ENCODE measurements at regions not wholly inside any gene's neighbourhood (a gene's known extent, or its start where the extent isn't known, plus 50 kb on each side); places are given as distances from the start of the nearest gene placed in this dataset.

DNA sequence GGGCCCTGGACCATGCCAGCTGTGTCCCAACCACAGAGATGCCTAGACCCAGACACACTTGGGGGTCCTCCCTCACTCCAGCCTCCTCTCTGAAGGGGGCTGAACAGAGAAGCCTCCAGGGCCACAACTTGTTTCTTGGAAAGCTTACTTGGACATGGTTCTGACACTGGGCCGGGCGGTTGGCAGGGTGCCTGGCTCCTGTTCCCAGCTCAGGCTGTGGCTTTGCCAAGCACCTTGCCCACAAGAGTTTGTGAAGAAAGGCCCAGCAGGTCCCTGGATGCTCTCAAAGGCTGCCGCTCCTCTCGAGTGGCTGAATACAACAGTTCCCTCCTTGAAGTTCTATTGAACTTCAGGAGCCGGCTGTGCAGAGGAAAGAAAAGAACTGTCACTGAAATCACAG is 181.6 kb downstream of the PTPN20 start:
- H3K4me1 ChIP-seq (ENCODE audit: insufficient read depth, low read length, poor library complexity, severe bottlenecking) = peaks cover 30% of the 10 kb centered on the region
- H3K4me2 ChIP-seq (ENCODE audit: low read depth, low read length, poor library complexity, severe bottlenecking) = no peak overlapping the region
- H3K4me3 ChIP-seq (ENCODE audit: low read length, poor library complexity, severe bottlenecking) = no peak overlapping the region
- no peaks in the 10 kb centered on the region for H4K20me1 ChIP-seq (ENCODE audit: insufficient read depth, low read length, poor library complexity, severe bottlenecking)
- no peak overlapping the region for H3K9ac ChIP-seq (ENCODE audit: low read depth, low read length, poor library complexity, severe bottlenecking)
- TF ChIP-seq, protein P1, sequence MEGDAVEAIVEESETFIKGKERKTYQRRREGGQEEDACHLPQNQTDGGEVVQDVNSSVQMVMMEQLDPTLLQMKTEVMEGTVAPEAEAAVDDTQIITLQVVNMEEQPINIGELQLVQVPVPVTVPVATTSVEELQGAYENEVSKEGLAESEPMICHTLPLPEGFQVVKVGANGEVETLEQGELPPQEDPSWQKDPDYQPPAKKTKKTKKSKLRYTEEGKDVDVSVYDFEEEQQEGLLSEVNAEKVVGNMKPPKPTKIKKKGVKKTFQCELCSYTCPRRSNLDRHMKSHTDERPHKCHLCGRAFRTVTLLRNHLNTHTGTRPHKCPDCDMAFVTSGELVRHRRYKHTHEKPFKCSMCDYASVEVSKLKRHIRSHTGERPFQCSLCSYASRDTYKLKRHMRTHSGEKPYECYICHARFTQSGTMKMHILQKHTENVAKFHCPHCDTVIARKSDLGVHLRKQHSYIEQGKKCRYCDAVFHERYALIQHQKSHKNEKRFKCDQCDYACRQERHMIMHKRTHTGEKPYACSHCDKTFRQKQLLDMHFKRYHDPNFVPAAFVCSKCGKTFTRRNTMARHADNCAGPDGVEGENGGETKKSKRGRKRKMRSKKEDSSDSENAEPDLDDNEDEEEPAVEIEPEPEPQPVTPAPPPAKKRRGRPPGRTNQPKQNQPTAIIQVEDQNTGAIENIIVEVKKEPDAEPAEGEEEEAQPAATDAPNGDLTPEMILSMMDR (conservative IDR thresholded peaks at IDR 0.05; ENCODE audit: low read length) = no peak
- TF ChIP-seq EZH2phosphoT487 (IDR thresholded peaks at IDR 0.05; ENCODE audit: borderline replicate concordance) = no peak
- H2AFZ ChIP-seq (ENCODE audit: low read length) = no peak overlapping the region
- H3K27me3 ChIP-seq (ENCODE audit: insufficient read depth, low read length, poor library complexity, severe bottlenecking) = no peaks in the 10 kb centered on the region
- no peaks in the 10 kb centered on the region for H3F3A ChIP-seq (ENCODE audit: low read depth)
- no peaks in the 10 kb centered on the region for H3K9me3 ChIP-seq (ENCODE audit: insufficient read depth, low read depth, low read length)
- H3K36me3 ChIP-seq (ENCODE audit: insufficient read depth, low read length) = no peaks in the 10 kb centered on the region
- no peaks in the 10 kb centered on the region for H3K9me2 ChIP-seq (replicated peaks; ENCODE audit: low read depth, low read length)
- no peaks in the 10 kb centered on the region for H3K79me2 ChIP-seq (ENCODE audit: insufficient read depth, low read length)

DNA sequence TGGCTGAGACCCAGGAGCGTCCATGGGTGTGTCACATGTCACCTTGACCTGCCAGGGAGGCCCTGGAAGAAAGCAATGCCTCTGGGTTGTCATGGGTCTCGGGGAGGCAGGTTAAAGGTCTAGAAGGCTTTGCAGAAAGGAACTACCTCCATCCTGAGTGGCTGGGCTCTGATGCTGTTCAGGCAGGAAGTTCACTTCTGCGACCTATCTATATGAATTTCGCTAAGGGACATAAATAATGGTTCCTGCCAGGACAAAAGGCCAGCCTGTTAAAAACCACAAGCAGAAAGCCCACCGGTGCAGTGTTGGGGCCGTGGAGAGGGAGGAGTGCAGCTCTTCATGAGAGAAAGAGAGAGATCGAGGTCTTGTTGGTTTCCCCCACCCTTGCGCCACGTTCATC is 182.9 kb downstream of the PTPN20 start:
- Histone ChIP-seq H3K4me1 (ENCODE audit: insufficient read depth, low read length, poor library complexity, severe bottlenecking) (peaks cover 17% of the 10 kb centered on the region), H3K9me3 (ENCODE audit: insufficient read depth, low read depth, low read length) (no peaks in the 10 kb centered on the region), H3K9me2 (replicated peaks; ENCODE audit: low read depth, low read length) (no peaks in the 10 kb centered on the region), H3K4me3 (ENCODE audit: low read length, poor library complexity, severe bottlenecking) (no peak overlapping the region), H3K79me2 (ENCODE audit: insufficient read depth, low read length) (no peaks in the 10 kb centered on the region), H3K36me3 (ENCODE audit: insufficient read depth, low read length) (no peaks in the 10 kb centered on the region), H3K27me3 (ENCODE audit: insufficient read depth, low read length, poor library complexity, severe bottlenecking) (no peaks in the 10 kb centered on the region), H3K4me2 (ENCODE audit: low read depth, low read length, poor library complexity, severe bottlenecking) (peak overlapping the region; percentile 6), H2AFZ (ENCODE audit: low read length) (0 out of 2 replicates have a peak overlapping the region, but pooled peaks have one; percentile 50), H3K9ac (ENCODE audit: low read depth, low read length, poor library complexity, severe bottlenecking) (no peak overlapping the region), H3F3A (ENCODE audit: low read depth) (no peaks in the 10 kb centered on the region), H4K20me1 (ENCODE audit: insufficient read depth, low read length, poor library complexity, severe bottlenecking) (no peaks in the 10 kb centered on the region)
- TF ChIP-seq EZH2phosphoT487 (IDR thresholded peaks at IDR 0.05; ENCODE audit: borderline replicate concordance) = no peak
- TF ChIP-seq, protein P1 (conservative IDR thresholded peaks at IDR 0.05; ENCODE audit: low read length) = no peak

DNA sequence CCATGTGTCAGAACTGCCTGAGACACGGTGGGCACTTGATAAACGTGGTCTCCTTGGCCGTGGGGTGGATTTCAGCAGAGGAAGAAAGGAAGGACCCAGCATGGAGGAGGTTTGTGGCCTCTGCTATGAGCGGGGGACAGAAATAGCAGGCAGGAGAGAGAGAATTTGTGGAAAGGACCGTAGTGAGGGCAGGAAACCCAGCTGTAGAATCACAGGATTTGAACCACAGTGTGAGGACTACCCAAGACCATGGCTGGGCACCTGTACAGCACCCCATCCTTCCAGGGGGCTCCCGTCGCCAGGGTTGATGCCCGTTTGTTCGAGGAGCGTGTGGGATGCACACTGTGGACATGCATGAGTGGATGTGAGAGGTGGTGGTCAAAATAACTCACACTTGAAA is 183.4 kb downstream of the PTPN20 start:
- TF ChIP-seq, protein P1 (conservative IDR thresholded peaks at IDR 0.05; ENCODE audit: low read length) = no peak
- TF ChIP-seq EZH2phosphoT487 (IDR thresholded peaks at IDR 0.05; ENCODE audit: borderline replicate concordance) = no peak
- no peaks in the 10 kb centered on the region for H3K79me2 ChIP-seq (ENCODE audit: insufficient read depth, low read length)
- H3K36me3 ChIP-seq (ENCODE audit: insufficient read depth, low read length) = no peaks in the 10 kb centered on the region
- H4K20me1 ChIP-seq (ENCODE audit: insufficient read depth, low read length, poor library complexity, severe bottlenecking) = no peaks in the 10 kb centered on the region
- no peak overlapping the region for H3K9ac ChIP-seq (ENCODE audit: low read depth, low read length, poor library complexity, severe bottlenecking)
- H3K4me2 ChIP-seq (ENCODE audit: low read depth, low read length, poor library complexity, severe bottlenecking) = peak overlapping the region; percentile 6
- H3K4me1 ChIP-seq (ENCODE audit: insufficient read depth, low read length, poor library complexity, severe bottlenecking) = peaks cover 14% of the 10 kb centered on the region
- H3K4me3 ChIP-seq (ENCODE audit: low read length, poor library complexity, severe bottlenecking) = no peak overlapping the region
- no peaks in the 10 kb centered on the region for H3K9me2 ChIP-seq (replicated peaks; ENCODE audit: low read depth, low read length)
- no peaks in the 10 kb centered on the region for H3K27me3 ChIP-seq (ENCODE audit: insufficient read depth, low read length, poor library complexity, severe bottlenecking)
- 0 out of 2 replicates have a peak overlapping the region, but pooled peaks have one; percentile 50 for H2AFZ ChIP-seq (ENCODE audit: low read length)
- H3F3A ChIP-seq (ENCODE audit: low read depth) = no peaks in the 10 kb centered on the region
- H3K9me3 ChIP-seq (ENCODE audit: insufficient read depth, low read depth, low read length) = no peaks in the 10 kb centered on the region

All from Loucy (cell line).